ENCODE measurements at regions not wholly inside any gene's neighbourhood (a gene's known extent, or its start where the extent isn't known, plus 50 kb on each side); places are given as distances from the start of the nearest gene placed in this dataset.

- H3K9me3 ChIP-seq (replicated peaks; ENCODE audit: insufficient read depth, low read length), result no peaks in the 10 kb centered on the region; the same call in 1 of the 2 replicates
- no peaks in the 10 kb centered on the region for H3K4me1 ChIP-seq (ENCODE audit: low read length)
- H3K79me2 ChIP-seq (ENCODE audit: low read length), result no peaks in the 10 kb centered on the region
- no peaks in the 10 kb centered on the region for H3K27me3 ChIP-seq (replicated peaks; ENCODE audit: insufficient read depth, low read length)
- H3F3A ChIP-seq (ENCODE audit: insufficient read depth, low read length), result no peaks in the 10 kb centered on the region
- DNase-seq, result no peak
- H3K9me2 ChIP-seq (replicated peaks; ENCODE audit: insufficient read depth, low read length), result no peaks in the 10 kb centered on the region
- no peak overlapping the region for H3K4me2 ChIP-seq (ENCODE audit: low read depth, low read length)
- TF ChIP-seq EZH2 (optimal IDR thresholded peaks at IDR 0.05; ENCODE audit: low read depth, low read length) (no peak), EZH2phosphoT487 (IDR thresholded peaks at IDR 0.05; ENCODE audit: low read length) (no peak)
- TF ChIP-seq, protein P1, sequence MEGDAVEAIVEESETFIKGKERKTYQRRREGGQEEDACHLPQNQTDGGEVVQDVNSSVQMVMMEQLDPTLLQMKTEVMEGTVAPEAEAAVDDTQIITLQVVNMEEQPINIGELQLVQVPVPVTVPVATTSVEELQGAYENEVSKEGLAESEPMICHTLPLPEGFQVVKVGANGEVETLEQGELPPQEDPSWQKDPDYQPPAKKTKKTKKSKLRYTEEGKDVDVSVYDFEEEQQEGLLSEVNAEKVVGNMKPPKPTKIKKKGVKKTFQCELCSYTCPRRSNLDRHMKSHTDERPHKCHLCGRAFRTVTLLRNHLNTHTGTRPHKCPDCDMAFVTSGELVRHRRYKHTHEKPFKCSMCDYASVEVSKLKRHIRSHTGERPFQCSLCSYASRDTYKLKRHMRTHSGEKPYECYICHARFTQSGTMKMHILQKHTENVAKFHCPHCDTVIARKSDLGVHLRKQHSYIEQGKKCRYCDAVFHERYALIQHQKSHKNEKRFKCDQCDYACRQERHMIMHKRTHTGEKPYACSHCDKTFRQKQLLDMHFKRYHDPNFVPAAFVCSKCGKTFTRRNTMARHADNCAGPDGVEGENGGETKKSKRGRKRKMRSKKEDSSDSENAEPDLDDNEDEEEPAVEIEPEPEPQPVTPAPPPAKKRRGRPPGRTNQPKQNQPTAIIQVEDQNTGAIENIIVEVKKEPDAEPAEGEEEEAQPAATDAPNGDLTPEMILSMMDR (IDR thresholded peaks at IDR 0.05; ENCODE audit: low read length), result no peak
- no peaks in the 10 kb centered on the region for H3K36me3 ChIP-seq (replicated peaks; ENCODE audit: insufficient read depth, low read length)
- no peak overlapping the region for H2AFZ ChIP-seq (ENCODE audit: low read length)
- H3K27ac ChIP-seq (ENCODE audit: low read length), result no peak overlapping the region
- no peak overlapping the region for H3K9ac ChIP-seq (ENCODE audit: low read length)
- H4K20me1 ChIP-seq (ENCODE audit: insufficient read depth, low read length), result no peaks in the 10 kb centered on the region
- H3K4me3 ChIP-seq (ENCODE audit: low read length), result no peak overlapping the region
Measured at GRCh38 chr11:90536301-90536700, 313.5 kb upstream of the CHORDC1 start.

DNA sequence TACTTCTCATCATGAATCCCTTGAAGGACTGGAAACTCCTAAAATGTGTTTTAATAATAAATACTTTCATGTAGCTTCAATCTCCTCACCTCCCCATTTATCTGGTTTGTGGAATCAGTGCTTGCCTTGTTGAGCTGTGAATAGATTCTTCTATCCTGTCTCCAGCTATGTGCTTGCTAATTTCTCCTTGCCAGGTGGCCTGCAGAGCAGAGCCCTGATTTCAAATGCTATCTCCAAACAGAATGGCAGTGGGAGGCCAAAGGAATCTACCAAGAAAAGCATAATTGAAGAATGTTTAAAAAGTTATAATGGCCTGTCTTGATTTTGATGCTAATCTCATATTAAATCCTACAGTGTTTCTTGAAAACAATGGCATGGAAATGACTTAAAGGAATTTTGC is 309.3 kb upstream of the CHORDC1 start:
- Histone ChIP-seq H3K4me2 (ENCODE audit: low read depth, low read length) (no peak overlapping the region), H3F3A (ENCODE audit: insufficient read depth, low read length) (no peaks in the 10 kb centered on the region), H3K27me3 (replicated peaks; ENCODE audit: insufficient read depth, low read length) (no peaks in the 10 kb centered on the region), H3K9ac (ENCODE audit: low read length) (no peak overlapping the region), H3K36me3 (replicated peaks; ENCODE audit: insufficient read depth, low read length) (no peaks in the 10 kb centered on the region), H3K79me2 (ENCODE audit: low read length) (no peaks in the 10 kb centered on the region), H3K27ac (ENCODE audit: low read length) (no peak overlapping the region), H3K4me1 (ENCODE audit: low read length) (no peaks in the 10 kb centered on the region), H2AFZ (ENCODE audit: low read length) (no peak overlapping the region), H4K20me1 (ENCODE audit: insufficient read depth, low read length) (no peaks in the 10 kb centered on the region), H3K9me2 (replicated peaks; ENCODE audit: insufficient read depth, low read length) (no peaks in the 10 kb centered on the region), H3K4me3 (ENCODE audit: low read length) (no peak overlapping the region), H3K9me3 (replicated peaks; ENCODE audit: insufficient read depth, low read length) (no peaks in the 10 kb centered on the region)
- no peak for DNase-seq
- TF ChIP-seq EZH2phosphoT487 (IDR thresholded peaks at IDR 0.05; ENCODE audit: low read length), result no peak
- no peak for TF ChIP-seq EZH2 (optimal IDR thresholded peaks at IDR 0.05; ENCODE audit: low read depth, low read length)
- TF ChIP-seq, protein P1 (IDR thresholded peaks at IDR 0.05; ENCODE audit: low read length), result no peak

- H3K4me1 ChIP-seq (ENCODE audit: low read length), result no peaks in the 10 kb centered on the region
- H4K20me1 ChIP-seq (ENCODE audit: insufficient read depth, low read length), result no peaks in the 10 kb centered on the region
- H3K9ac ChIP-seq (ENCODE audit: low read length), result no peak overlapping the region
- no peaks in the 10 kb centered on the region for H3K27me3 ChIP-seq (replicated peaks; ENCODE audit: insufficient read depth, low read length)
- H2AFZ ChIP-seq (ENCODE audit: low read length), result no peak overlapping the region
- H3K36me3 ChIP-seq (replicated peaks; ENCODE audit: insufficient read depth, low read length), result no peaks in the 10 kb centered on the region
- H3F3A ChIP-seq (ENCODE audit: insufficient read depth, low read length), result no peaks in the 10 kb centered on the region
- no peak overlapping the region for H3K4me3 ChIP-seq (ENCODE audit: low read length)
- TF ChIP-seq EZH2 (optimal IDR thresholded peaks at IDR 0.05; ENCODE audit: low read depth, low read length), result no peak
- no peak for TF ChIP-seq EZH2phosphoT487 (IDR thresholded peaks at IDR 0.05; ENCODE audit: low read length)
- TF ChIP-seq, protein P1 (IDR thresholded peaks at IDR 0.05; ENCODE audit: low read length), result no peak
- no peaks in the 10 kb centered on the region for H3K79me2 ChIP-seq (ENCODE audit: low read length)
- DNase-seq, result no peak
- H3K4me2 ChIP-seq (ENCODE audit: low read depth, low read length), result no peak overlapping the region
- H3K9me2 ChIP-seq (replicated peaks; ENCODE audit: insufficient read depth, low read length), result no peaks in the 10 kb centered on the region
- H3K9me3 ChIP-seq (replicated peaks; ENCODE audit: insufficient read depth, low read length), result no peaks in the 10 kb centered on the region
- no peak overlapping the region for H3K27ac ChIP-seq (ENCODE audit: low read length)
Measured at GRCh38 chr11:90531001-90531400, 308.2 kb upstream of the CHORDC1 start.
